ENCODE measurements at regions not wholly inside any gene's neighbourhood (a gene's known extent, or its start where the extent isn't known, plus 50 kb on each side); places are given as distances from the start of the nearest gene placed in this dataset.

DNA sequence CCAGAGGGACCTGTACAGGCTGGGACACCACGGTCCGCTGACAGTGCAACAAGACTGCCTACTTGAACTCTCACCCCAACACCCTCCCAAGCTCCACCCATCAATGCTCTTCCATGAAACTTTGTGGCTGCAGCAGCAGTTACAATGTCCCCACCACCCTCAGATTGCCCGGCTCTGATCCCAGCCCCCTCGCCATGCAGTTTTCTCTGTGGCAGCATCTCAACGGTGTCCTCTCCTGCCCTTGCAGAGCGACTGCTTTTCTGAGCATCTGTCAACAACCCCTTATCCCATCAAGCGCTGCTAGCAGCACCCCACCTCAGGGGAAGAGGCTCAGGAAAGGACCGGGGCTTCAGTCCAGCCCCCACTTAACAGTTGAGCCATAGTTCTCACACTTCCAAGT, 137.1 kb upstream of the NDUFV2 start:
- TF ChIP-seq SP1 (IDR thresholded peaks at IDR 0.05) (no peak), ARNT (IDR thresholded peaks at IDR 0.05) (no peak), TARDBP (IDR thresholded peaks at IDR 0.05) (no peak), FOXM1 (IDR thresholded peaks at IDR 0.05; ENCODE audit: borderline replicate concordance) (no peak), ELF4 (IDR thresholded peaks at IDR 0.05) (no peak), FOXK2 (IDR thresholded peaks at IDR 0.05) (no peak), BHLHE40 (IDR thresholded peaks at IDR 0.05; ENCODE audit: borderline replicate concordance) (no peak)
